ENCODE measurements at regions not wholly inside any gene's neighbourhood (a gene's known extent, or its start where the extent isn't known, plus 50 kb on each side); places are given as distances from the start of the nearest gene placed in this dataset.

DNA sequence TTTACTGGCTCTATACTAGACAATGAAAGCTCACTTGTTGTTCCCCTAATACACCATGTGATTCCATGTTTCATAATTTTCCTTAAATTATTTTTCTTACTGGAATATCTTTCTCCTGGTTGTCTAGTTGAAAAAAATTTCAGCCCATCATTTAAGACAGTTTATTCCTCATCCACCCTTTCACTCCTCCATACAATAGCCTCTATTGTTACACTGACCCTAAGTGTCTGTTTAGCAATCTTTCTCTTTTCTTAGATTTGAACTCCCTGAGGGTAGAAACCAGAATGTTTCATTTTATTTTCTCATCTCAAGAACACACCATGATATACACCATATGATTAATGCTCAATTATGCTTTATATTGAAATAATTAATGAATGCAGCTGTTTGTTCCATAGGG is 413.4 kb upstream of the ITGA1 start:
- Histone ChIP-seq H3F3A (ENCODE audit: insufficient read depth, low read length, poor library complexity, severe bottlenecking) (no peaks in the 10 kb centered on the region), H3K27me3 (ENCODE audit: insufficient read depth, low read depth, low read length) (no peaks in the 10 kb centered on the region), H2AFZ (ENCODE audit: low read depth, low read length) (no peak overlapping the region), H3K9me3 (ENCODE audit: low read length) (no peaks in the 10 kb centered on the region), H4K20me1 (ENCODE audit: insufficient read depth) (no peaks in the 10 kb centered on the region), H3K79me2 (replicated peaks; ENCODE audit: insufficient read depth, low read length) (no peaks in the 10 kb centered on the region), H3K4me2 (ENCODE audit: low read length) (no peak overlapping the region), H3K9ac (ENCODE audit: low read length) (no peak overlapping the region), H3K4me3 (ENCODE audit: low read length) (no peak overlapping the region), H3K36me3 (ENCODE audit: insufficient read depth, low read length) (no peaks in the 10 kb centered on the region), H3K27ac (ENCODE audit: low read length) (no peak overlapping the region), H3K9me2 (ENCODE audit: insufficient read depth, low read length) (no peaks in the 10 kb centered on the region)
- TF ChIP-seq, protein P1, sequence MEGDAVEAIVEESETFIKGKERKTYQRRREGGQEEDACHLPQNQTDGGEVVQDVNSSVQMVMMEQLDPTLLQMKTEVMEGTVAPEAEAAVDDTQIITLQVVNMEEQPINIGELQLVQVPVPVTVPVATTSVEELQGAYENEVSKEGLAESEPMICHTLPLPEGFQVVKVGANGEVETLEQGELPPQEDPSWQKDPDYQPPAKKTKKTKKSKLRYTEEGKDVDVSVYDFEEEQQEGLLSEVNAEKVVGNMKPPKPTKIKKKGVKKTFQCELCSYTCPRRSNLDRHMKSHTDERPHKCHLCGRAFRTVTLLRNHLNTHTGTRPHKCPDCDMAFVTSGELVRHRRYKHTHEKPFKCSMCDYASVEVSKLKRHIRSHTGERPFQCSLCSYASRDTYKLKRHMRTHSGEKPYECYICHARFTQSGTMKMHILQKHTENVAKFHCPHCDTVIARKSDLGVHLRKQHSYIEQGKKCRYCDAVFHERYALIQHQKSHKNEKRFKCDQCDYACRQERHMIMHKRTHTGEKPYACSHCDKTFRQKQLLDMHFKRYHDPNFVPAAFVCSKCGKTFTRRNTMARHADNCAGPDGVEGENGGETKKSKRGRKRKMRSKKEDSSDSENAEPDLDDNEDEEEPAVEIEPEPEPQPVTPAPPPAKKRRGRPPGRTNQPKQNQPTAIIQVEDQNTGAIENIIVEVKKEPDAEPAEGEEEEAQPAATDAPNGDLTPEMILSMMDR (IDR thresholded peaks at IDR 0.05; ENCODE audit: poor library complexity, severe bottlenecking): no peak
- TF ChIP-seq RAD21 (conservative IDR thresholded peaks at IDR 0.05) (no peak), EZH2 (IDR thresholded peaks at IDR 0.05; ENCODE audit: borderline replicate concordance, insufficient read depth, low read length, poor library complexity, severe bottlenecking) (no peak), SMC3 (conservative IDR thresholded peaks at IDR 0.05; ENCODE audit: poor library complexity) (no peak), EP300 (conservative IDR thresholded peaks at IDR 0.05; ENCODE audit: poor library complexity, severe bottlenecking) (no peak), POLR2AphosphoS5 (IDR thresholded peaks at IDR 0.05) (no peak), TAF1 (IDR thresholded peaks at IDR 0.05; ENCODE audit: low read depth) (no peak), MXI1 (conservative IDR thresholded peaks at IDR 0.05; ENCODE audit: poor library complexity, severe bottlenecking) (no peak)
- TF ChIP-seq, protein P2, sequence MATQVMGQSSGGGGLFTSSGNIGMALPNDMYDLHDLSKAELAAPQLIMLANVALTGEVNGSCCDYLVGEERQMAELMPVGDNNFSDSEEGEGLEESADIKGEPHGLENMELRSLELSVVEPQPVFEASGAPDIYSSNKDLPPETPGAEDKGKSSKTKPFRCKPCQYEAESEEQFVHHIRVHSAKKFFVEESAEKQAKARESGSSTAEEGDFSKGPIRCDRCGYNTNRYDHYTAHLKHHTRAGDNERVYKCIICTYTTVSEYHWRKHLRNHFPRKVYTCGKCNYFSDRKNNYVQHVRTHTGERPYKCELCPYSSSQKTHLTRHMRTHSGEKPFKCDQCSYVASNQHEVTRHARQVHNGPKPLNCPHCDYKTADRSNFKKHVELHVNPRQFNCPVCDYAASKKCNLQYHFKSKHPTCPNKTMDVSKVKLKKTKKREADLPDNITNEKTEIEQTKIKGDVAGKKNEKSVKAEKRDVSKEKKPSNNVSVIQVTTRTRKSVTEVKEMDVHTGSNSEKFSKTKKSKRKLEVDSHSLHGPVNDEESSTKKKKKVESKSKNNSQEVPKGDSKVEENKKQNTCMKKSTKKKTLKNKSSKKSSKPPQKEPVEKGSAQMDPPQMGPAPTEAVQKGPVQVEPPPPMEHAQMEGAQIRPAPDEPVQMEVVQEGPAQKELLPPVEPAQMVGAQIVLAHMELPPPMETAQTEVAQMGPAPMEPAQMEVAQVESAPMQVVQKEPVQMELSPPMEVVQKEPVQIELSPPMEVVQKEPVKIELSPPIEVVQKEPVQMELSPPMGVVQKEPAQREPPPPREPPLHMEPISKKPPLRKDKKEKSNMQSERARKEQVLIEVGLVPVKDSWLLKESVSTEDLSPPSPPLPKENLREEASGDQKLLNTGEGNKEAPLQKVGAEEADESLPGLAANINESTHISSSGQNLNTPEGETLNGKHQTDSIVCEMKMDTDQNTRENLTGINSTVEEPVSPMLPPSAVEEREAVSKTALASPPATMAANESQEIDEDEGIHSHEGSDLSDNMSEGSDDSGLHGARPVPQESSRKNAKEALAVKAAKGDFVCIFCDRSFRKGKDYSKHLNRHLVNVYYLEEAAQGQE (IDR thresholded peaks at IDR 0.05; ENCODE audit: borderline replicate concordance): no peak

DNA sequence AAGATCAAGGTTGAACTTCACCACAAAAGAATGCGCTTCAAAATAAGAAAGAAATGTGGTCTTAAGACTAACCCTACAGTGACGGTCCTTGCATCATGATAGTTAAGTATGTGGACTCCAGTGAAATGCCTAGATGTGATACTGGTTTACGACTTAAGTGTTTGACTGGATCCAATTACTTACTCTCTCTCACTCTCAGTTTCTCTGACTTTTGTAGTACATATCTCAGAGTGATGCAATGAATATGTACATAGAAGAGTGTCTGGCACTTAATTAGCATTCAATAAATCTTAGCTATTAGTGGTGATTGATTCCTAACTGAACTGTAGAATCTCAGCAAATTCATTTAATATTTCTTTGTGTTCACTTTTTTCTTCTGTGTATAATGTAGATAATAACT is 411.7 kb upstream of the ITGA1 start:
- H3K36me3 ChIP-seq (ENCODE audit: insufficient read depth, low read length): no peaks in the 10 kb centered on the region
- TF ChIP-seq, protein P1 (IDR thresholded peaks at IDR 0.05; ENCODE audit: poor library complexity, severe bottlenecking): no peak
- no peak for TF ChIP-seq MXI1 (conservative IDR thresholded peaks at IDR 0.05; ENCODE audit: poor library complexity, severe bottlenecking)
- TF ChIP-seq TAF1 (IDR thresholded peaks at IDR 0.05; ENCODE audit: low read depth): no peak
- TF ChIP-seq RAD21 (conservative IDR thresholded peaks at IDR 0.05): no peak
- TF ChIP-seq EP300 (conservative IDR thresholded peaks at IDR 0.05; ENCODE audit: poor library complexity, severe bottlenecking): no peak
- TF ChIP-seq, protein P2 (IDR thresholded peaks at IDR 0.05; ENCODE audit: borderline replicate concordance): no peak
- no peak overlapping the region for H3K4me3 ChIP-seq (ENCODE audit: low read length)

More for the DNA sequence above, 411.7 kb upstream of the ITGA1 start:
- no peak overlapping the region for H2AFZ ChIP-seq (ENCODE audit: low read depth, low read length)
- no peaks in the 10 kb centered on the region for H3K79me2 ChIP-seq (replicated peaks; ENCODE audit: insufficient read depth, low read length)
- no peaks in the 10 kb centered on the region for H4K20me1 ChIP-seq (ENCODE audit: insufficient read depth)
- H3F3A ChIP-seq (ENCODE audit: insufficient read depth, low read length, poor library complexity, severe bottlenecking): no peaks in the 10 kb centered on the region
- H3K9me3 ChIP-seq (ENCODE audit: low read length): no peaks in the 10 kb centered on the region
- H3K9ac ChIP-seq (ENCODE audit: low read length): no peak overlapping the region
- no peaks in the 10 kb centered on the region for H3K9me2 ChIP-seq (ENCODE audit: insufficient read depth, low read length)
- H3K27me3 ChIP-seq (ENCODE audit: insufficient read depth, low read depth, low read length): no peaks in the 10 kb centered on the region
- H3K4me2 ChIP-seq (ENCODE audit: low read length): no peak overlapping the region
- H3K27ac ChIP-seq (ENCODE audit: low read length): no peak overlapping the region
